ENCODE measurements at regions not wholly inside any gene's neighbourhood (a gene's known extent, or its start where the extent isn't known, plus 50 kb on each side); places are given as distances from the start of the nearest gene placed in this dataset.

DNA sequence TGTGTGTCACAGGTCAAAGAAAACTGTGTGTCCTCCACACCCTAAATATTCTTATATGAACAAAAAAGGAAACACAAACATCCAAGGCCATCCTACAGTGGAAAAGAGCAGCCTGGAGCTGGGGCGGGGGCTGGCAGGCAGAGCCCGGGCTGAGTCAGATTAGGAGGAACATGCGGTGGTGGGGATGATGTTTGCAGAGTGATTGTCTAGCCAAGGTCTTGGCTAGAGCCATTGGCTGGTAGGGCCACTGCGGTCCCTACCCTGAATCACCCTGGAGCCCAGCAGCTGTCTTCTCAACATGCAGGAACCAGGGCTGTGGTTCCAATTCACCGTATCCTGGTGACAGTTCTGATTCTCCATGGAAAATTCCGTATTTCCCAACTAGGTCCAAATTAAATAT, 439.5 kb downstream of the FGF9 start:
- TF ChIP-seq, protein P1, sequence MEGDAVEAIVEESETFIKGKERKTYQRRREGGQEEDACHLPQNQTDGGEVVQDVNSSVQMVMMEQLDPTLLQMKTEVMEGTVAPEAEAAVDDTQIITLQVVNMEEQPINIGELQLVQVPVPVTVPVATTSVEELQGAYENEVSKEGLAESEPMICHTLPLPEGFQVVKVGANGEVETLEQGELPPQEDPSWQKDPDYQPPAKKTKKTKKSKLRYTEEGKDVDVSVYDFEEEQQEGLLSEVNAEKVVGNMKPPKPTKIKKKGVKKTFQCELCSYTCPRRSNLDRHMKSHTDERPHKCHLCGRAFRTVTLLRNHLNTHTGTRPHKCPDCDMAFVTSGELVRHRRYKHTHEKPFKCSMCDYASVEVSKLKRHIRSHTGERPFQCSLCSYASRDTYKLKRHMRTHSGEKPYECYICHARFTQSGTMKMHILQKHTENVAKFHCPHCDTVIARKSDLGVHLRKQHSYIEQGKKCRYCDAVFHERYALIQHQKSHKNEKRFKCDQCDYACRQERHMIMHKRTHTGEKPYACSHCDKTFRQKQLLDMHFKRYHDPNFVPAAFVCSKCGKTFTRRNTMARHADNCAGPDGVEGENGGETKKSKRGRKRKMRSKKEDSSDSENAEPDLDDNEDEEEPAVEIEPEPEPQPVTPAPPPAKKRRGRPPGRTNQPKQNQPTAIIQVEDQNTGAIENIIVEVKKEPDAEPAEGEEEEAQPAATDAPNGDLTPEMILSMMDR (conservative IDR thresholded peaks at IDR 0.05; ENCODE audit: low read depth, low read length): no peak
- no peak for TF ChIP-seq EZH2phosphoT487 (IDR thresholded peaks at IDR 0.05; ENCODE audit: borderline replicate concordance, low read length)
- no peak for TF ChIP-seq EZH2 (IDR thresholded peaks at IDR 0.05; ENCODE audit: low read length, unreplicated experiment)
